Esophagus muscularis mucosa (tissue), 4 donors: ENCODE measurements at regions not wholly inside any gene's neighbourhood (a gene's known extent, or its start where the extent isn't known, plus 50 kb on each side); places are given as distances from the start of the nearest gene placed in this dataset.
A peak's percentile ranks its signal among the peaks of the same experiment; 100 is the strongest.

ENCODE experiments used
- DNase-seq: peaks from one replicate; pipeline ENCODE4 v3.0.0-alpha.2; 2017; ENCODE audit errors: extremely low spot score
- H3K27ac ChIP-seq, 4 donors: fragments of 200-600 bp; sonication (generic); replicated peaks in 1 of 4; 1 replicate in 3 of 4; 2 replicates in 1 of 4; pipeline ENCODE4 v1.5.1; 2016 to 2019; ENCODE audit warnings: mild to moderate bottlenecking in 1 of 4
- H3K27me3 ChIP-seq, 4 donors: fragments of 200-600 bp; sonication (generic); one replicate each; pipeline versions ENCODE4 v1.5.1 to v1.6.0; 2016 to 2019
- H3K36me3 ChIP-seq, 4 donors: fragments of 200-600 bp; sonication (generic); one replicate each; pipeline ENCODE4 v1.5.1; 2016 to 2019
- H3K4me1 ChIP-seq, 4 donors: fragments of 200-600 bp; sonication (generic); one replicate each; pipeline ENCODE4 v1.5.1; 2016 to 2019
- H3K4me3 ChIP-seq, 4 donors: fragments of 200-600 bp; sonication (generic); 1 replicate in 2 of 4; 2 replicates in 2 of 4; pipeline ENCODE4 v1.5.1; 2016 to 2019; ENCODE audit warnings: mild to moderate bottlenecking in 4 of 4, moderate library complexity in 1 of 4
- H3K9me3 ChIP-seq, 4 donors: fragments of 200-600 bp; sonication (generic); 1 replicate in 3 of 4; 2 replicates in 1 of 4; pipeline ENCODE4 v1.5.1; 2016 to 2019
- CTCF ChIP-seq, 3 experiments: fragments of 200-600 bp in 2 of 3; fragments of 450-650 bp in 1 of 3; sonication (generic) in 2 of 3; IDR thresholded peaks; one replicate each; pipeline ENCODE4 v1.5.1; 2017 to 2019; ENCODE audit warnings: antibody characterized with exemption in 3 of 3, mild to moderate bottlenecking in 2 of 3, moderate library complexity in 1 of 3
- EP300 ChIP-seq: sonication (generic); formaldehyde crosslinking; IDR thresholded peaks from one replicate; pipeline ENCODE4 v1.6.1; 2017; ENCODE audit warnings: antibody characterized with exemption
- POLR2A ChIP-seq: fragments of 450-650 bp; IDR thresholded peaks from one replicate; pipeline ENCODE4 v1.6.1; 2017; ENCODE audit warnings: antibody characterized with exemption, moderate library complexity, mild to moderate bottlenecking, low read depth
- POLR2AphosphoS5 ChIP-seq, 2 donors: sonication (generic); formaldehyde crosslinking; IDR thresholded peaks; one replicate each; pipeline ENCODE4 v1.6.1; 2017; ENCODE audit warnings: antibody characterized with exemption in 2 of 2
- WGBS: methylation state at CpG from one replicate; pipeline ENCODE4 v1.1.5; 2018; 5-methylcytosine and 5-hydroxymethylcytosine counted together
- intact Hi-C: fragments of 100-400 bp; cut with DNase I; formaldehyde crosslinking; loops from one replicate; pipeline ENCODE4 v1.15.1; 2023

- intact Hi-C loops, result no loop called here
- H3K4me1 ChIP-seq, result no peaks in the 10 kb centered on the region
- WGBS, result 86% methylated on average over 1 of the region's 1 CpG
- no peaks in the 10 kb centered on the region for H3K27me3 ChIP-seq
- H3K4me3 ChIP-seq, result no peak overlapping the region
- peak; percentile 72 for DNase-seq
- TF ChIP-seq POLR2AphosphoS5 (IDR thresholded peaks at IDR 0.05), result no peak
- no peak for TF ChIP-seq EP300
- TF ChIP-seq POLR2A, result no peak
- TF ChIP-seq CTCF (IDR thresholded peaks at IDR 0.05), result no peak
- no peak overlapping the region for H3K27ac ChIP-seq
- no peaks in the 10 kb centered on the region for H3K36me3 ChIP-seq
- H3K9me3 ChIP-seq, result no peaks in the 10 kb centered on the region
Measured at GRCh38 chr15:57857871-57858270, 151.4 kb downstream of the POLR2M start.

DNA sequence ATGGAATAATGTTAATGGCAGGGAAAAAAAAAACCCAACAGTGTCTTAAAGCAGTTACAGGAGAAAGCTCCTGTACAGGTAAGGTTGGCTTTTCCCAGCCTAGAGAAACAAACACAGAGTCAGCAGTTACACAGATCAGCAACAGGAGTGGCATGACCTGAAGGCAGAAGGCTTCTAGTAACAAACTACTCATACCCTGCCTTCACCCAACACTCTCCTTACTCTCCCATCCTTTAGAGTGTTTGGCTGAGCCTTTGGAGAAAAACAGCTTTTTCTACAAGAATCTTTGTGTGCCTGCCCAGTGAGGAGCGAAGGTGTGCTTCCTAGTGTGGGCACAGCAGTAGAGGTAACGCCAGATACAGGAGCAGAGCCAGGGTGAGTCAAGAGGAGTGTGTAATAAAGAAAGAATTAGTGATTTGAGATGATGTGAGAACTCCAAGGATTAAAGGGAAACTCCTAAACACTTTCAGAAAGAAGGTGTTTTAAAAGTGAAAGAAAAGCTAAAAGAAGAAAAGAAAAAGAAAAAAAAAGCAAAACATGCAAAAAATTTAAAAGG, 152.7 kb downstream of the POLR2M start:
- no peaks in the 10 kb centered on the region for H3K36me3 ChIP-seq
- no peaks in the 10 kb centered on the region for H3K27me3 ChIP-seq
- WGBS, result 88% methylated on average over 2 of the region's 2 CpGs
- DNase-seq, result peak; percentile 60
- H3K4me1 ChIP-seq, result no peaks in the 10 kb centered on the region
- no peak overlapping the region for H3K4me3 ChIP-seq
- TF ChIP-seq POLR2AphosphoS5 (IDR thresholded peaks at IDR 0.05) (no peak), POLR2A (no peak), EP300 (no peak), CTCF (IDR thresholded peaks at IDR 0.05) (no peak)
- intact Hi-C loops, result no loop called here
- no peak overlapping the region for H3K27ac ChIP-seq
- no peaks in the 10 kb centered on the region for H3K9me3 ChIP-seq

GRCh38 chr15:57861034-57861638, 154.6 kb downstream of the POLR2M start:
- Histone ChIP-seq H3K27ac (no peak overlapping the region), H3K36me3 (no peaks in the 10 kb centered on the region), H3K4me1 (no peaks in the 10 kb centered on the region), H3K9me3 (no peaks in the 10 kb centered on the region), H3K27me3 (no peaks in the 10 kb centered on the region), H3K4me3 (no peak overlapping the region)
- TF ChIP-seq POLR2AphosphoS5 (IDR thresholded peaks at IDR 0.05) (no peak), CTCF (IDR thresholded peaks at IDR 0.05) (peak; percentile 76 to 84 (median 83)), EP300 (no peak), POLR2A (no peak)
- 24% methylated on average over 6 of the region's 6 CpGs for WGBS
- DNase-seq, result peak; percentile 55
- intact Hi-C loops, result loop anchor here (5.0 kb wide), 3 partner anchors 109 to 304 kb away; no protein-coding TSS in a partner anchor

DNA sequence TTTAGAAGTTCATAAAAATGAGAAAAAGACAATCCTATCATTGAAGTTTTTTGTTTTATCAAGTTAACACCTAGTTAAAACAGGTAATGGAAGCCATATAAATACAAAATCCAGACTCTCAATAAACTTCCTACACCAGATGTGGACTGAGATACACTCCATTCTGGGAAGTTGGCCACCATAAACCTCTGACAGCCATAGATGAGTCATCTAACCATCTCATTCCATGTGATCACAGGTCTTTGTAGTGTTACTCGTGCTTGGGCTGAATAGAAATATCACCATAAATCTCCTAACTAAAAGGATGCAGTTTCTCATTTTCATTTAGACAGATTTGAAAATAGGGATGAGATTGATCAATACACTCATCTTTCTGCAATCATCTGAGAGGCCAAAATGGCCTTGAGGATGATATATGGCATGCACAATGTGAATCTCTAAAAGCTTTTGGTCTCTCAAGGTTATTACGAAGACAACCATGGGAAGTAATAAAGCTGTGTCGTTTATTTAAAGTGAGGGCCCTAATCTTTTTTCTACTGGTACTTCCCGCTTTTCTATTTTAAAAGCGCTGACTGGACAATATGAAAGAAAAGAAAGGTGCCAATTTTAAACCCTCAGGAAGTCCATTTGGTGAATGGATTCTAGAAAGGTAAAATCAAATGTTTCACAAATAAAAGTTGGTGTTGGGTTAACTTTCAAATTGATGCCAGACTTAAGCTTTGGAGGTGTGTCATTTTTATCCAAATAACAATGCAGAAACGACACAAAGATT, 155.5 kb downstream of the POLR2M start:
- intact Hi-C loops, result loop anchor here (5.0 kb wide), 3 partner anchors 110 to 305 kb away; no protein-coding TSS in a partner anchor
- H3K27me3 ChIP-seq, result peaks cover 0 to under 1% (median 0%) of the 10 kb centered on the region in 4 donors
- no peaks in the 10 kb centered on the region for H3K36me3 ChIP-seq
- WGBS, result 61% methylated on average over 6 of the region's 6 CpGs
- no peaks in the 10 kb centered on the region for H3K4me1 ChIP-seq
- TF ChIP-seq EP300 (no peak), POLR2AphosphoS5 (IDR thresholded peaks at IDR 0.05) (no peak), CTCF (IDR thresholded peaks at IDR 0.05) (no peak), POLR2A (no peak)
- DNase-seq, result peak; percentile 62
- H3K4me3 ChIP-seq, result no peak overlapping the region
- no peaks in the 10 kb centered on the region for H3K9me3 ChIP-seq
- H3K27ac ChIP-seq, result no peak overlapping the region
